H4 (cell line): ENCODE measurements at regions not wholly inside any gene's neighbourhood (a gene's known extent, or its start where the extent isn't known, plus 50 kb on each side); places are given as distances from the start of the nearest gene placed in this dataset.

Source experiments
- DNase-seq: peaks from one replicate; pipeline ENCODE4 v3.0.0-alpha.2; 2015; ENCODE audit warnings: low spot score

DNA sequence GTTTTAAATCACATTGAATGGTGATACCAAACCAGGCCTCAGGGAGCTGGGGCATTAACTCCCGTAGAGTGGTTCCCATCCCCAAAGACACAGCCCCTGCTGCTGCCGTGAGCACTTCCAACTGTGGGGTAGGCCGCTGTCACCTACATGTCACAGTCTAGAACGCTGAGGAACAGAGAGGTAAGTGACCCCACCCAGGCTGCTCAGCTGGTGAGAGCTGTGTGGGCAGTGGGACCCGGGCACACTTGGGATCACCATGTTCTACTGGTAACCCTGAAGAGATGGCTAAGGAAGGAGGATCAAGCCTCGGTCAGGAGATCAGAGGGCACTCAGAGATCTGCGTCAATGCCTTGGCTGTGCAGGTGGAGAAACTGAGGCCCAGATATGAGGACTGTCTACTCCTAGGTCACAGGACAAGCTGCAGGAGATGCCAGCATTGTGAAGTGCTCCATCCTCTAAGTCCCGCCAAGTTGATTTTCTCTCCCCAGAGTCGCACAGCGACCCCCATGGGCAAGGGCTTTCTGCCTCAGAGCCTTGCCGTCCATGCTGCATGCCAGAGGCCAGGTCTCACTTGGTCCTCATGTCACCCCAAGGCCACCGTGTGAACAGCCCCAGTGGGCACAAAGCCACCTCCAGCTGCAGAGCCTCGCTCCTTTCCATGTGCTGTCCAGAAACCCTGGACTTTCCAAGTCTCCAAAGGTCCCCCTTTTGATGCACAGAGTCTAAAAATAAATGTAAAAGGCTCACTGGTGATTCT lies 144.2 kb upstream of the OTOS start:
- no peak for DNase-seq

DNA sequence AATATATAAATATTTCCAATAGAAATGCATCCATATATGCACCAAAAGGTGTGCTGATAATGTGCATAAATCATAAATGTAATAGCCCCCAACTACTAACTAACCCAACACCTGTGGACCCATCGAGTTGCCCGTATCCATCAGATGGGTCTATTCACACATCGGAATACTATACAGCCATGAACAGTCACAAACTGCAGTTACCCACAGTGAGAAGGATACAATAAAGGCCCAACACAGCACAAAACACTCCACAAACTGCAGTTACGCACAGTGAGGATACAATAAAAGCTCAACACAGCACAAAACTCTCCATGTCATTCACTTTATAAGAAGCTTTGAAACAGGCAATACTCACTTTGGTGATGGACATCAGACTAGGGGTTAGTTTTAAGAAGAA lies 145.3 kb upstream of the OTOS start:
- no peak for DNase-seq

DNA sequence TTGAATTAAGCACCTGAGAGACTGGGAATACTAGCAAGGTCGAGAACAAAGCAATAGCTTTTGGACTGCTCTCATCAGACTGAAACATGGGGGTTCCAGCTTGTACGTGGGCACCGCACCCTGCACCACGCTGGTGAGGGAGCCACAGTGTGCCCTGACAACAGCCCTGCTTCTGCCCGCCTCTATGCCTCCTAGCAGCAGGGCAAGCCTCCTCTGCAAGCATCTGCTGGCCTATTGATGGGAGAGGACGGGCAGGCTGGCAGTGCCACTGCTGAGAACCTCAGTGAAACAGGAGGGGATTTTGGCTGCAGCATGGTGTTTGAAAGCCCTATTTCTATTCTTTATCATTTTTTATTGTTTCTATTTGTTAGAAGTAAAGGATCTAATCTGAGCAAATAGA lies 146.1 kb upstream of the OTOS start:
- DNase-seq: no peak

DNA sequence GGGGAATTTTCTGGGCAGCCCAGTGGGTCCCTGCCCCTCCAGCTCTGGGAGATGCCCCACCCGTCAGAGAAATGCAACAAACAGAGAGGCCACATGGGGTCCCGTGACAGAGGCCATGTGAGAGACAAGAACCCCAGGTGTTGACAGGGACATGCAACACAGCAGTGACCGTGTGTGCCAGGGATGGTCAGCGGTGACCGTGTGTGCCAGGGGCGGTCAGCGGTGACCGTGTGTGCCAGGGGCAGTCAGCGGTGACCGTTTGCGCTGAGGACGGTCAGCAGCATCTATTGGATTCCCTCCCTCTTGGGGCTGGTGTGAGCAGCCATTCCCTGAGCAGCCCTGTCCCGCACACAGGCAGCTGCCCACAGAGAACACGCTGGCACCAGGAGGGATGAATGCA lies 146.6 kb upstream of the OTOS start:
- DNase-seq: no peak

DNA sequence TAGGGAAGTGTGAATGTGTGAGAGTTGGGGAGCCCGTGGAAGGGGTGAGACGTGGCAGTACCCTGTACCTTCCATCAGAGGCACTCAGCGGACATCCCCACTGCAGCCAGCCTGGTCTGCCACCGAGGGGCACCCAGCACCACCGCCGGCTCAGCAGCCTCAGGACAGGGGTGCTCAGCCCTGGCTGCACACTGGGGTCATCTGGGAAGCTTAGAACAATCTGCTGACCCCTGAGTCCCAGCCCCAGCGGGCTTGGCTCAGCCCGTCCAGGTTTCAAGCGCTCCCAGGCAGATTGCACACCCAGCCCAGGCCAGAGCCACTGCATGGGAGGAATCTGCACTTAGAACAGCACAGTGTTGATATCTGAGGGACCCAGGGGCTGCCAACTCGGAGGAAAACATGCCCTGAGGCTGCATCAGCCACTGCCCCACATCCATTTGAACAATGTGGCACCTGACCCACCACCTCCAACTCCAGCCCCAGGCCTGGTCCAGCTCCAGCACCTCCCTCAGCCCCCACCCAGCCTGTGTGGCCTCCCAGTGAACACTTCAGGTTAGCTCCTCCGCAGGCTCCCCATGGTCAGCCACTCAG lies 147.1 kb upstream of the OTOS start:
- no peak for DNase-seq

DNA sequence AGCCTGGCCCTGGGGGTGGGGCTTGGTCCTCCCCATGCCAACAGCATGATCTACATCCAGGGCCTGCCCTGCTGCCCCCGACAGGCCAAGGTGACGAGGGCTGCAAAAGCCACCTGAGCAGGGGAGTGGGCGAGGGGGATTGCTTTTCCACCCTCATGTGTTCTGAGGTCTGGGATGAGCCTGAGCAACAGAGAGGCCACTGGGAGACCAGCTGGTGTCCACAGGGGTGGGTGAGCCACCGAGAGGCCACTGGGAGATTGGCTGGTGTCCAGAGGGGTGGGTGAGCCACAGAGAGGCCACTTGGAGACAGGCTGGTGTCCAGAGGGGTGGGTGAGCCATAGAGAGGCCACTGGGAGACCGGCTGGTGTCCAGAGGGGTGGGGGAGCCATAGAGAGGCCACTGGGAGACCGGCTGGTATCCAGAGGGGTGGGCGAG lies 147.4 kb upstream of the GPC1 start:
- no peak for DNase-seq

DNA sequence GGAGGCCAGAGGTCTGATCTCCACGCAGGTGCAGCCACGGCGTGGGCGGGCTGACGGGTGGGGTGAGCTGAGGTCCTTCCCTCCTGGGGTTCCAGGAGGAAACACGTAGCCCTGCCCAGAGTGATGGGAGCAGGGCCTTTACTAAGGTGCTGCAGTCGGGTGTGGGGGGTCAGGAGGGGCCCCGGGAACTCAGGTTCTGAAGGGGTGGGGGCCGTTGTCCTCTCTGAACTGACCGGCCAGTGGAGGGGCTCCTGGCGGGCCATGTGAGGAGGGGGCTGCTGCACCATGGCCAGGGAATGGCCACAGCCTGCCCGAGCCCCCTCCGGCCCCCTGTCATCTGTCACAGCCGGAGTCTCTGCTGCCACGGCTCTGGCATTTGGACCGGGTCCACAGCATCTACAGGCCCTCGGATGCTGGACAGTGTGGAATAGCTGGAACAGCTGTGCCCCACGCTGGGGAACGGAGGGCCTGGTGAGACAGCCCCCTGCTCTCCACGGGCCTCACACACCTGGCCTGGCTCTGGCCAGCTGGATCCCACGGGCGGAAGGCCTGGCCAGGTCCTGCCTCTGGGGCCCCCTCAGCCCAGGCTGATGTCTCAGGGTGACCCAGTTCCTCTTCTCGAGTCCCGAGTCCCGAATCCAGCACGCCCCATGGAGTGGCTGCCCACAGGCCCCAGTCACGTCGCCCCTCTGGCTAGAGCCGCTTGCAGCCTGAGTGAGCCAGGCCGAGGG lies 145.6 kb upstream of the GPC1 start:
- DNase-seq: no peak

DNA sequence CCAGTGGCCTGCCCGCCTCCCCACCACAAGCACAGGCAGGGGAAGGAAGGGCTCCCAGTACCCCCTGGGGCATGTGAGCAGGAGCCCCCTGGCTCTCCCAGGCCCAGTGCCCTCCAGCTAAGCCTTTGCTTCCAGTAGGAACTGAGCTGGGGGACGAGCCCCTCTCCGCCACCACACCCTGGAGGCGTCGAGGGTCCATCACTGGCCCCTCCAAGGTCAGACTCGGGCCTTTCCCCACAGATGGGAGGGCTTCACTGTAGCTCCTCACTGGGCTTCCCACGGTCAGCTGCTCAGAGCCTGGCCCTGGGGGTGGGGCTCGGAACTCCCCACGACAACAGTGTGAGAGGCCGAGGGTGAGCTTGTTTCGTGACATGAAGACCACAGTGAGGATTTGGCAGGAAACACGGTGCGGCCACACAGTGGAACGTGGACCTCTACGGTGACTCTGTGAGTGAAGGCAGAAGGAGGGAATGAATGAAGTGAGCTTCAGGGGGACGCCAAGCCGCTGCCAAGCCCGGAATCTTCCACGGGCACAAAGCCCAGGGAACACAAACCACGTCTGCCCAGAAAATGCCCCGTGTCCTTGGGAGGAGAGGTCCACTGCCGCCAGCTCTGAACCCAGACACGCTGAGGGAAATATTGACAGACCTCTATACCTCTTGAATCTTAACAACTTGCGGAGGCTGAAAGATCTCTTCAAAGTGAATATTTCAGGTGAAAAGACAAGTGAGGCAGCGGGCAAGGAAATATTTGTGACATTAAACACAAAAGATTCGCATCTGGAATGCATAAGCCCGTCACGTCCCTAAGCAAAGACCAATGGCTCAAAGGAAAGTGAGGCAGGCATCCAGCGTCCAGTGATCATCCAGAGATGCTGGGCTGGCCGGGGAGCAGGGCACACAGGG lies 144.8 kb upstream of the GPC1 start:
- no peak for DNase-seq

DNA sequence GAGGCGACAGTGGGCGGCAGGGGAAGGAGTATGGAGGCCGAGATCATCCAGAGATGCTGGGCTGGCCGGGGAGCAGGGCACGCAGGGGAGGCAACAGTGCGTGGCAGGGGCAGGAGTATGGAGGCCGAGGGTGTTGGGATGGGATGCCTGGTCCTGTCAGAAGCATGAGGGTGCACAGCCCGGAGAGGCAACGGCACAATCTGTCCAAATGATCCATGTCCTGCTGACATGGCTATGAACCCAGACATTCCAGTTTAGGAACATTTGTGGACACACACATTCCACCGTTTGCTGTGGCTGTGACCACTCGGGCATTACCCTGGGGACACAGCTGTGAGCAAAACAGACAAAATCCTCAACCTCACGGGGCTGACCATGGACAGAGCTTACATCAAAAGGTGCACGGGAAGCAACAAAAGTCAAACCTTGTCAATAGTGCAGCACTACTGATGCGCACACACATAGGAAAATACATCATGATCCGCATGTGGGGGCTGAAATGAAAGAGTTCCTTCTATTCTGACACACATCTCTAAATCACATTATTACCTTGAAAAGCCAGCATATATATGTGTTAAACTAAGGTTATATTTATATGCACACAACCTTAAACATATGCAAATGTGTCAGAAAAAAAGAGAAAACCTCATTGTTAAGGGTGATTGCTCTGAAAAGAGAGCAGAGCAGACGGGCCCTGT lies 144.0 kb upstream of the GPC1 start:
- no peak for DNase-seq

DNA sequence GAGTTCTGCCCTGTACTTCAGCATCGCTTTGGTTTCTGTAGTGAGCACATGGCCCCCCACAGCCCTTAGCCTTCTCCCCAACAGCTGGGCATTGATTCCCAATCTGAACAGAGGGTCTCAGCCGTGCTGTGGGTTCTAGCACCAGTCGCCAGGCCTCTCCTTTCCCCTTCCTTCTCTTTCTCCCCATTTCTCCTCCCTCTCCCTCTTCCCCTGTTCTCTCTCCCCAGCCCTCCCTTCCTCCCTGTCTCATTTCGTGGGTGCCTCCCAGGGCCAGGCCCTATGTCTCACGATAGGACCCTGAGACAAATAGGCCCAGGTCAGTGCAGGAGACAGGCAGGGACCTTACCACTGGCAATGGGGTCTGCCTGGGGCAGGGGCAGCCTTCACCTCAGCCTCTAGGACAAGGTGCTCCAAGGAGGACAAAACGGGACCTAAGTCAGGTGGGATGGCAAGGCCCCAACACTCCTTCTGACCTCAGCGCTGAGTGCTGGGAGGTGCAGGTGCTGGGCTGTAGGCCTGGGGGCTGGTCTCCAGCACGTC lies 143.4 kb upstream of the GPC1 start:
- no peak for DNase-seq

DNA sequence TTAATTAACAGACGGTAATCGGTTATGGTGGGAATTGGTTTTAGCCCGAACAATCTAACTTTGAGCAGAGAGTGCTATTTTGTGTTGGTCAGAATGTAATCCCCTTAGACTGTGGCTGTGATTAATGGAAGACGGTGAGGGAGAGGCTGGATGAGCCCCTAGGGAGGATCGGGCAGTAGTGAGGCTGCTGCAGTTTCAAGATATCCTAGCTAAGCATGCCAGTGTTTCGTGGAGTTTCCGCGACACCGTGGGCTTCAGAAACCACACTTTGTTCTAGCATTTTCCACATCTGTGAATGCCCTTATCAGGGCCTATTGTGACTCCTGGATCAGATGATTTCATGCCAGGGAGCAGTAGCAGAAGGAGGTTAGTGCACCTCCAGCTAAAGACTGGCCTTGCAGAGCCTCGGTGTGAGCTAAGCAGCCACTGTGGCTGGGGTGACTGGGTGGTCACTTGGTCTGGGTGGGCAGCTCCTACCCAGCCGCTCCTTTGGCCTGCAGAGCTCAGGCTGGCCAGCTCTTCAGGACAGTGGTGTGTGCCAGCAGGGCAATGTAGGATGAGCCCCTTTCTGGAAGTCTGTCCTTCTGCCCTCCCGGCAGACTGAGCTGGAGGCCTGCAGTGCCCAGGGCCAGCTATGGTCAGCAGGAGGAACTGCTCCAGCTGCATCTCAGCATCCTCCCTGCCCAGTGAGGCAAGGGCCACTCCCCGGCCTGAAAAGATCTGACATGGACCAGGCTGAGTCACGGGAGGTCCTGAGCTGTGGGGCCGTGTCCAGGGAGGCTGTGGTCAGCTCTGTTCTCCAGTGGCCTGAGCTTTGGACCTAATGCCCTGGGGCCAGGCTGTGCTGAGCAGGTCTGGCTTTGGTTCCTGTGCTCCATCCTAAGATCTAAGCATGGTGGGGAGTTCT lies 142.6 kb upstream of the GPC1 start:
- DNase-seq: no peak

DNA sequence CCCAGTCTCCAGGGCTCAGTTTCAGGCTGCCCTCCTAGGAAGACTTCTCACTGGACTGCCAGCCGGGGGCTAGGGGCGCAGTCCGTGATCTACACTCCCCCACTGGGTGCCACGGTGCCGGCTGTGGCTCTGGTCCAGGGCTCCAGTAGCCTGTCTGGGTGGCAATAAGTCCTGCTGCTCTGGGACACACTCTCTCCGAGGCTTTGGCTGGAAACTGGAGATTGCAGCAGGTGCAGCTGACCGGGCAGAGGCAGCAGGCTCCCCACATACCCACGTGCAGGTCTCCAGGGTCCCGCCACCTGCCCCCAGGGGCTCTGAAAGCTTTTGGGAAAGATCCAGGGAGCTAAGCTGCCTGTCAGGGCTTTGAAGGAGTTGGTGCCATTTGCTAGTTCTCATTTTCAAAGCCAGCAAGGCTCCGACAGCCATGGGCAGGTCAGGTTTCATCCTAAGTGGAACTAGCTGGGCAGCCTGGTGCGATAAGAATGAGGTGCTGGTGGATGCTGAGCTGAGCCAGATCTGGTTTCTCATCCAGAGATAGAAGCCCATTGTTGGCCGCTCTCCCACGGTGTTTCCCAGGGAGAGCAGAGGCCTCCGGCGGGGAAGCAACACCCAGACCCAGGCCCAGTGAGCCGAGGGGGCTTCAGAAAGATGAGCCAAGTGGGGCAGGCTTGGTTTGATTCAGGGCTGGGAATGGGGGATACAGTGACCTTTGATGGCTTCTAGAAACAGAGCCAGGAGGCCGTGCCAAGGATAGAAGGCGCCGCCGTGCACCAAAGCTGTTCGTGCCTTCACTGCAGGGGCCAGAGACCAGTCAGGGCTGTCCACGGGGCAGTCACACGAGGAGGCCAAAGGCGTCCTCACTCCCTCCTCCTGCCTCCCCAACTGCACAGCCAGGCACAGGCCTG lies 141.7 kb upstream of the GPC1 start:
- no peak for DNase-seq

DNA sequence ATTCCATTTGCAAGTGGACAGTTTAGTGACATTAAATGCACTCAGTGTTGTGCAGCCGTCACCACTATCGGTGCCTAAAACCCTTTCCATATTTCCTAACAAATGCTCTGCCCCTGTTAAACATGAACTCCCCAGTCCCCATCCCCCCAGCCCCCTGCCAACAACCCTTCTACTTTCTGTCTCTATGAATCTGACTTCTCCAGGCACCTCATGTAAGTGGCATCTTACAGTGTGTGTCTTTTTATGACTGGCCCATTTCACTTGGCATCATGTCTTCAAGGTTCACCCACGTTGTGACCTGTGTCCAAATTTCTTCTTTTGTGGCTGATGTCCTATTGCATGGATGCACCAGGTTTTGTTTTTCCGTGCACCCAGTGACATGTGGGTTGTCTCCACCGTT lies 140.9 kb upstream of the GPC1 start:
- no peak for DNase-seq

DNA sequence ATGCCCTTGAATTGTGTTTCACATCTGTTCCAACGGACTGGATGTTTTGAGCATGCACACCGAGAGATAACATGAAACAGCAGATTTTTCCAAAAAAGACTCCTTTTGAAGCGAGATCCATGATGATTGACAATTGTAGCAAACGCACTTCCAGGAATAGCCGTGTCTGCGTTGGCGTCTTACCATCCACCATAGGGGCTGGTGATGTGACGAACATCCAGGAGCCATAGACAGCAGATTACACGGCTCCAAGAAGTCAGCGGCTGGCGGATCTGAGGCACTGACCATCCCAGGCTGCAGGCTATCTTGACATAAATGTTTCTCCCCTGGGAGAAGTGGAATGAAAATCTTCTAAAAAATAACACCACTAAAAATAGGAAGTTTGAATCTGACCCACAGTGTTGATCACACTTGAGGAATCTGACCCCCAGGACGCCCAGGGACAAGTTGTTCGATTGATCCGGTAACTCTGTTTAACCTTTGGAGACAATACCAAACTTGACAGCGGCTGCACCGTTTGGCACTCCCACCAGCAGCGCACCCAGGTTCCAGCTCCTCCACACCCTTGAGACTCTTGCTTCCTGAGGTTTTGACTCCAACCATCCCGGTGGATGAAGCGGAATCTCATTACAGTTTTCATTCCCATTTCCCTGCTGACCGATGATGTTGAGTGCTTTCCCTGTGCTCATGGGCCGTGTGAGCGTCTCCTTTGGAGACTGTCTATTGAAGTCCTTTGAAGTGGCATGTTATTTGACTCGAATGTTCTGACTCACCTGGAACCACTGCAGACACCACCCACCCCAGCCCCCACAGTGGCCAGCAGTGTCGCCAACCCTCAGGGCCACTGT lies 140.0 kb upstream of the GPC1 start:
- no peak for DNase-seq

DNA sequence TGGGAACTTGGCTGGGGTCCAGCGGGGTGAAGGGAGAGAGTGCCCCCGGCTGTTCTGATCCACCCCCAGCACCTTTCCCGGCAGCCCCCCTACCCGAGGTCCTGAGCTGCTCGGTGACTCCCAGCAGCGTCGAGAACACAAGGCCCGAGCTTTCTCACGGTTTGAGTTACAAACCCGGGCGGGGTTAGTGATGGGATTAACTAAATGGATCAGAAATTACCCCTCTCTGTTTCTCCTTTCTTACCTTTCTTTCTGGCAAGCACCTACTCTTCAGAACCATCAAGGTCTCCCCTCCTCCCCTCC lies 139.4 kb upstream of the GPC1 start:
- no peak for DNase-seq

DNA sequence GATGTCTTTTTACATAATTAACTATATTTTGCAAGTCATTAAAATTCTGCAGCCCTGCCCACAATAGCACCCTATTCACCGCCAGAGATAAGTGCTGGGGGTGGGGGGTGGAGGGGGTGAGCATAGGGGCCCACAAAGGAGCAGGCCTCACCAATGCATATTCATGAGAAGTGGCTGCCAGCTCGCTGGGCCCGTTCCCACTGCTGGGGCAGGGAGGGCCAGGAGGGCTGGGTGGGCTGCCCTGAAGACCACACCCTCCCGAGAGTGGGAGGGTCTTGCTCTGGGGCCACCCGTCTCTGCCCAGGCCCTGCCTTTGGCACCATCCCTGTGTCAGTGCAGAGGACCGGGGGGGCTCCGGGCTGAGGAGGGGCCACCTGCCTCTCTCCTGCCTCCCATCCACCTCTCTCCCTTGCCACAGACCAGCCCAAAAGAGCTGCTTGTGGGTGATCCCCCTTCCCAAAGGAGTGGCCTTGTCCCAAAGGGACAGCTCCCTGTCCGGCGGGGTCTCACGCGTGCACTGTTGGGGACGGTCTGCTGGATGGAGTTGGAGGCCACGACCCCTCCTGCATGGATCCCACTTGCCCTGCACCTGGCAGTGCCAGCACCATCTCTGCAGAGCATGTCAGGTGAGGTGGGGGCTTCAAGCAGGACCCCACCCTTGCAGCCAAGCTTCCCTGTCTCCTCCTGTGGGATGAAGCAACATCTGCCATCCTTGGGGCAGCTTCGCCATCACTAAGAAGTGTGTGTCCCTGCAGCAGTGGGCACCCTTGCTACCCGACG lies 138.8 kb upstream of the GPC1 start:
- DNase-seq: no peak
